ENCODE measurements at regions not wholly inside any gene's neighbourhood (a gene's known extent, or its start where the extent isn't known, plus 50 kb on each side); places are given as distances from the start of the nearest gene placed in this dataset.

GRCh38 chr18:50466634-50467033 is 91.8 kb downstream of the SKA1 start:
- TF ChIP-seq CTCF (IDR thresholded peaks at IDR 0.05) (no peak), POLR2A (IDR thresholded peaks at IDR 0.05) (no peak)

Data from testis (tissue), 2 donors.